Right lobe of liver (tissue), 6 donors: ENCODE measurements at regions not wholly inside any gene's neighbourhood (a gene's known extent, or its start where the extent isn't known, plus 50 kb on each side); places are given as distances from the start of the nearest gene placed in this dataset.

Source experiments
- ATAC-seq, 4 donors: fragments of 200-7000 bp; cut with Tn5 transposase; one replicate each; pipeline ENCODE4 v1.9.1; 2020; ENCODE audit warnings: mild to moderate bottlenecking in 4 of 4, moderate library complexity in 4 of 4
- DNase-seq, 3 donors: peaks; one replicate each; pipeline ENCODE4 v3.0.0-alpha.2; 2020
- H3K27ac ChIP-seq, 3 donors: fragments of 200-600 bp; one replicate each; pipeline ENCODE4 v1.8.0; 2022
- H3K27me3 ChIP-seq, 2 donors: fragments of 200-600 bp; one replicate each; pipeline ENCODE4 v1.8.0; 2022
- H3K36me3 ChIP-seq, 4 donors: fragments of 200-600 bp; sonication (generic) in 1 of 4; one replicate each; pipeline versions ENCODE4 v1.5.1 to v1.8.0; 2017 to 2022; ENCODE audit warnings: control low read depth in 1 of 4
- H3K4me1 ChIP-seq, 4 donors: fragments of 200-600 bp; sonication (generic) in 1 of 4; one replicate each; pipeline versions ENCODE4 v1.5.1 to v1.8.0; 2017 to 2022; ENCODE audit warnings: control low read depth in 1 of 4
- H3K4me3 ChIP-seq, 3 donors: fragments of 200-600 bp; one replicate each; pipeline ENCODE4 v1.8.0; 2022
- H3K9me3 ChIP-seq, 4 donors: fragments of 200-600 bp; sonication (generic) in 1 of 4; one replicate each; pipeline versions ENCODE4 v1.5.1 to v1.8.0; 2017 to 2022; ENCODE audit warnings: control low read depth in 1 of 4
- CTCF ChIP-seq, 4 donors: fragments of 200-600 bp in 3 of 4; fragments of 450-650 bp in 1 of 4; IDR thresholded peaks; one replicate each; pipeline versions ENCODE4 v1.5.1 to v1.8.0; 2016 to 2022; ENCODE audit warnings: antibody characterized with exemption in 4 of 4, mild to moderate bottlenecking in 2 of 4
- POLR2A ChIP-seq: fragments of 450-650 bp; IDR thresholded peaks from one replicate; pipeline ENCODE4 v1.6.1; 2017; ENCODE audit warnings: antibody characterized with exemption, mild to moderate bottlenecking
- WGBS: methylation state at CpG from one replicate; pipeline ENCODE4 v1.1.6; 2018; ENCODE audit warnings: low coverage, low lambda C conversion rate; ENCODE audit not compliant: insufficient coverage; ENCODE audit errors: missing lambda C conversion rate; 5-methylcytosine and 5-hydroxymethylcytosine counted together
- intact Hi-C, 2 donors: fragments of 100-400 bp; cut with DNase I; formaldehyde crosslinking; loops; one replicate each; pipeline versions ENCODE4 v1.11.2 to v1.14.1; 2022
- donor health status: DM: no; HTN: yes; CAD: no.
- donor health status: DM: no; HTN: no; CAD: no.
- donor health status: DM: no; HTN: no; CAD: no.
- donor health status: DM: no; HTN: yes; CAD: no.
- donor health status: DM: no; HTN: yes; CAD: no.

- Histone ChIP-seq H3K27ac (peak overlapping the region in 1 of 3 donors; percentile 95), H3K4me1 (peaks cover 0 to 70% (median 35%) of the 10 kb centered on the region in 4 donors), H3K4me3 (no peak overlapping the region), H3K27me3 (no peaks in the 10 kb centered on the region), H3K9me3 (no peaks in the 10 kb centered on the region), H3K36me3 (no peaks in the 10 kb centered on the region)
- 47% methylated on average over 3 of the region's 6 CpGs for WGBS
- DNase-seq: peak in 2 of 3 donors; percentile 19 to 23
- no peak for ATAC-seq
- intact Hi-C loops: no loop called here
- TF ChIP-seq CTCF (IDR thresholded peaks at IDR 0.05) (no peak), POLR2A (no peak)
Observed at GRCh38 chr6:43910638-43911353, 140.8 kb downstream of the VEGFA start.

GRCh38 chr6:43910149-43910637 is 140.2 kb downstream of the VEGFA start:
- Histone ChIP-seq H3K4me1 (peaks cover 0 to 64% (median 32%) of the 10 kb centered on the region in 4 donors), H3K27me3 (no peaks in the 10 kb centered on the region), H3K4me3 (no peak overlapping the region), H3K36me3 (no peaks in the 10 kb centered on the region), H3K9me3 (no peaks in the 10 kb centered on the region), H3K27ac (peak overlapping the region in 2 of 3 donors; percentile 15 to 63)
- WGBS: 91% methylated on average over 1 of the region's 1 CpG
- ATAC-seq: no peak
- DNase-seq: no peak
- intact Hi-C loops: no loop called here
- TF ChIP-seq POLR2A: no peak
- no peak for TF ChIP-seq CTCF (IDR thresholded peaks at IDR 0.05)

GRCh38 chr6:43909474-43910148 is 139.6 kb downstream of the VEGFA start:
- H3K27me3 ChIP-seq: no peaks in the 10 kb centered on the region
- 34% methylated on average over 6 of the region's 7 CpGs for WGBS
- no peaks in the 10 kb centered on the region for H3K9me3 ChIP-seq
- no peaks in the 10 kb centered on the region for H3K36me3 ChIP-seq
- H3K27ac ChIP-seq: peak overlapping the region in 2 of 3 donors; percentile 15 to 63
- ATAC-seq (peak; percentile 13 to 69 (median 48)), DNase-seq (peak; percentile 69 to 93 (median 93))
- H3K4me3 ChIP-seq: no peak overlapping the region
- intact Hi-C loops: no loop called here
- H3K4me1 ChIP-seq: peaks cover 0 to 58% (median 29%) of the 10 kb centered on the region in 4 donors
- TF ChIP-seq CTCF (IDR thresholded peaks at IDR 0.05) (no peak), POLR2A (no peak)

- intact Hi-C loops: no loop called here
- Histone ChIP-seq H3K4me3 (no peak overlapping the region), H3K27me3 (no peaks in the 10 kb centered on the region), H3K36me3 (no peaks in the 10 kb centered on the region), H3K4me1 (peaks cover 0 to 42% (median 18%) of the 10 kb centered on the region in 4 donors), H3K27ac (no peak overlapping the region), H3K9me3 (no peaks in the 10 kb centered on the region)
- peak; percentile 23 to 70 (median 65) for DNase-seq
- TF ChIP-seq CTCF (IDR thresholded peaks at IDR 0.05): no peak
- TF ChIP-seq POLR2A: no peak
- WGBS: 46% methylated on average over 3 of the region's 4 CpGs
- peak in 1 of 4 donors; percentile 15 for ATAC-seq
Observed at GRCh38 chr6:43907789-43908472, 137.9 kb downstream of the VEGFA start.
